ENCODE measurements at regions not wholly inside any gene's neighbourhood (a gene's known extent, or its start where the extent isn't known, plus 50 kb on each side); places are given as distances from the start of the nearest gene placed in this dataset.

DNA sequence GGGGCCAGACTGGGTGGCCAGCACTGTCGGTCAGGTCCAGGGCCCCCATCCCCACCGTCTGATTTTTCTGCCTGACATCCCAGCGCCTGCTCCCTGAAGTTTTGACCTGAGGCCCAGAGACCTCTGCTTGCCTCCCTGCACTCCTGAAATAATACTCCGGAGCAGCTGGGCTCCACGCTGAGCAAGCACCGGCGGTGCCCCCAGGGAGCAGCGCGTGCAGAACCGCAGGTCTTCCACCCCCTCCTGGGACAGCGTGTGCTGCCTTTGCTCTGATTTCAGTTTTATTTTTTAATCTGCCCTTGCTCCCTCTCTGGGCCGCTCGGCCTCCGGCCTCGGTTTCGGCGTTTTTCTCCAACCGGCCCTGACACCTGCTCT is 132.4 kb upstream of the GSE1 start:
- no peaks in the 10 kb centered on the region for H3K9me2 ChIP-seq
- H3K4me3 ChIP-seq (ENCODE audit: low read depth in 2 of 2, low read length in 1 of 2): no peak overlapping the region
- H3K36me3 ChIP-seq (replicated peaks in 1 of 2; ENCODE audit: control insufficient read depth in 1 of 2, insufficient read depth in 2 of 2, low read length in 1 of 2): no peaks in the 10 kb centered on the region
- H3K27me3 ChIP-seq (ENCODE audit: insufficient read depth): no peaks in the 10 kb centered on the region
- no peaks in the 10 kb centered on the region for H3F3A ChIP-seq (replicated peaks; ENCODE audit: insufficient read depth)
- H3K9ac ChIP-seq: no peak overlapping the region
- TF ChIP-seq FOSL2 (IDR thresholded peaks at IDR 0.05; ENCODE audit: borderline replicate concordance, low read depth): no peak
- no peak for TF ChIP-seq FOXM1 (IDR thresholded peaks at IDR 0.05; ENCODE audit: low read depth)
- no peak for TF ChIP-seq FOXJ3 (CRISPR knock-in tag; IDR thresholded peaks at IDR 0.05)
- peaks cover 8% of the 10 kb centered on the region; the same call in 1 of the 2 replicates for H4K20me1 ChIP-seq (ENCODE audit: insufficient read depth)
- no peak overlapping the region for H3K4me2 ChIP-seq
- ChIA-PET CTCF (no interaction called here), POLR2A (no interaction called here)
- H3K79me2 ChIP-seq (ENCODE audit: insufficient read depth): no peaks in the 10 kb centered on the region
- H2AFZ ChIP-seq (ENCODE audit: low read depth): no peak overlapping the region
- DNase-seq: no peak
- H3K27ac ChIP-seq (ENCODE audit: low read depth in 2 of 2, low read length in 1 of 2): no peak overlapping the region
- 88% methylated on average over 17 of the region's 18 CpGs for WGBS (ENCODE audit: low lambda C conversion rate)
- H3K9me3 ChIP-seq: no peaks in the 10 kb centered on the region
- peaks cover 0 to 6% of the 10 kb centered on the region in 2 experiments; a peak in 1 of 4 replicates for H3K4me1 ChIP-seq (ENCODE audit: control insufficient read depth in 1 of 2, insufficient read depth in 2 of 2, low read depth in 1 of 2, low read length in 1 of 2)

DNA sequence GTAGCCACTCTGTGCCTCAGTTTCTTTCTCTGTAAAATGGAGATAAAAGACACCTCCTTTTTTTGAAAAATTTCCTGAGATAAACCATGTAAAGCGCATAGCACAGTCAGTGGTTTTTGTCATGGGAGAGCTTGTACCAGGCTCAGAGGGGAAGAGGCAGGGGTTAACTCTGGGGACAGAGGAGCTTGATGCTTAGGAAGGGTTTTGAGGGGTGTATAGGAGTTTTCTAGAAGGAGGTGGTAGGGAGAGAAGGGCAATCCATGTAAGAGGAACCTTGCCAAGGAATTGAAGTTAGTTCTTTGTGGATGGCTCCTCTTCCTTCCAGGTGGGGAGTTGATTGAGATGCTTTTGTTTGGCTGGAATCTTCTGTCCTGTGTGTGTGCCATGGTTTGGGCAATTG is 131.9 kb upstream of the GSE1 start:
- WGBS (ENCODE audit: low lambda C conversion rate): 95% methylated on average over 1 of the region's 1 CpG
- Histone ChIP-seq H3K9me3 (no peaks in the 10 kb centered on the region), H3K4me2 (no peak overlapping the region), H3K27me3 (ENCODE audit: insufficient read depth) (no peaks in the 10 kb centered on the region), H3F3A (replicated peaks; ENCODE audit: insufficient read depth) (no peaks in the 10 kb centered on the region), H3K9ac (no peak overlapping the region), H3K9me2 (no peaks in the 10 kb centered on the region), H3K36me3 (replicated peaks in 1 of 2; ENCODE audit: control insufficient read depth in 1 of 2, insufficient read depth in 2 of 2, low read length in 1 of 2) (no peaks in the 10 kb centered on the region), H4K20me1 (ENCODE audit: insufficient read depth) (peaks cover 8% of the 10 kb centered on the region; the same call in 1 of the 2 replicates), H3K27ac (ENCODE audit: low read depth in 2 of 2, low read length in 1 of 2) (no peak overlapping the region), H3K4me3 (ENCODE audit: low read depth in 2 of 2, low read length in 1 of 2) (no peak overlapping the region), H2AFZ (ENCODE audit: low read depth) (no peak overlapping the region), H3K4me1 (ENCODE audit: control insufficient read depth in 1 of 2, insufficient read depth in 2 of 2, low read depth in 1 of 2, low read length in 1 of 2) (peaks cover 0 to 1% of the 10 kb centered on the region in 2 experiments; a peak in 1 of 4 replicates), H3K79me2 (ENCODE audit: insufficient read depth) (no peaks in the 10 kb centered on the region)
- ChIA-PET CTCF (no interaction called here), POLR2A (no interaction called here)
- DNase-seq: no peak
- TF ChIP-seq USF1 (IDR thresholded peaks at IDR 0.05; ENCODE audit: borderline replicate concordance, low read depth): no peak
- no peak for TF ChIP-seq ELF1 (IDR thresholded peaks at IDR 0.05)
- TF ChIP-seq YY1 (IDR thresholded peaks at IDR 0.05; ENCODE audit: low read depth): no peak
- no peak for TF ChIP-seq MEF2A (IDR thresholded peaks at IDR 0.05; ENCODE audit: borderline replicate concordance, low read depth)
- no peak for TF ChIP-seq NFIC (IDR thresholded peaks at IDR 0.05; ENCODE audit: borderline replicate concordance)
- no peak for TF ChIP-seq RXRA (IDR thresholded peaks at IDR 0.05; ENCODE audit: borderline replicate concordance, low read depth)
- TF ChIP-seq, protein P1, sequence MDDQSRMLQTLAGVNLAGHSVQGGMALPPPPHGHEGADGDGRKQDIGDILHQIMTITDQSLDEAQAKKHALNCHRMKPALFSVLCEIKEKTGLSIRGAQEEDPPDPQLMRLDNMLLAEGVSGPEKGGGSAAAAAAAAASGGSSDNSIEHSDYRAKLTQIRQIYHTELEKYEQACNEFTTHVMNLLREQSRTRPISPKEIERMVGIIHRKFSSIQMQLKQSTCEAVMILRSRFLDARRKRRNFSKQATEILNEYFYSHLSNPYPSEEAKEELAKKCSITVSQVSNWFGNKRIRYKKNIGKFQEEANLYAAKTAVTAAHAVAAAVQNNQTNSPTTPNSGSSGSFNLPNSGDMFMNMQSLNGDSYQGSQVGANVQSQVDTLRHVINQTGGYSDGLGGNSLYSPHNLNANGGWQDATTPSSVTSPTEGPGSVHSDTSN (IDR thresholded peaks at IDR 0.05): no peak
- TF ChIP-seq RCOR1 (IDR thresholded peaks at IDR 0.05; ENCODE audit: low read length): no peak
- no peak for TF ChIP-seq EP300 (IDR thresholded peaks at IDR 0.05; ENCODE audit: borderline replicate concordance in 1 of 2, low read depth in 1 of 2, low read length in 1 of 2)
- TF ChIP-seq TAF1 (IDR thresholded peaks at IDR 0.05; ENCODE audit: borderline replicate concordance, low read depth, low read length): no peak
- TF ChIP-seq POLR2AphosphoS5 (IDR thresholded peaks at IDR 0.05; ENCODE audit: low read depth, low read length): no peak
- TF ChIP-seq SMC3 (IDR thresholded peaks at IDR 0.05; ENCODE audit: low read depth, low read length): no peak
- TF ChIP-seq GATA2 (CRISPR knock-in tag; IDR thresholded peaks at IDR 0.05): no peak
- TF ChIP-seq, protein P2, sequence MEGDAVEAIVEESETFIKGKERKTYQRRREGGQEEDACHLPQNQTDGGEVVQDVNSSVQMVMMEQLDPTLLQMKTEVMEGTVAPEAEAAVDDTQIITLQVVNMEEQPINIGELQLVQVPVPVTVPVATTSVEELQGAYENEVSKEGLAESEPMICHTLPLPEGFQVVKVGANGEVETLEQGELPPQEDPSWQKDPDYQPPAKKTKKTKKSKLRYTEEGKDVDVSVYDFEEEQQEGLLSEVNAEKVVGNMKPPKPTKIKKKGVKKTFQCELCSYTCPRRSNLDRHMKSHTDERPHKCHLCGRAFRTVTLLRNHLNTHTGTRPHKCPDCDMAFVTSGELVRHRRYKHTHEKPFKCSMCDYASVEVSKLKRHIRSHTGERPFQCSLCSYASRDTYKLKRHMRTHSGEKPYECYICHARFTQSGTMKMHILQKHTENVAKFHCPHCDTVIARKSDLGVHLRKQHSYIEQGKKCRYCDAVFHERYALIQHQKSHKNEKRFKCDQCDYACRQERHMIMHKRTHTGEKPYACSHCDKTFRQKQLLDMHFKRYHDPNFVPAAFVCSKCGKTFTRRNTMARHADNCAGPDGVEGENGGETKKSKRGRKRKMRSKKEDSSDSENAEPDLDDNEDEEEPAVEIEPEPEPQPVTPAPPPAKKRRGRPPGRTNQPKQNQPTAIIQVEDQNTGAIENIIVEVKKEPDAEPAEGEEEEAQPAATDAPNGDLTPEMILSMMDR (IDR thresholded peaks at IDR 0.05): no peak
- TF ChIP-seq, protein P3, sequence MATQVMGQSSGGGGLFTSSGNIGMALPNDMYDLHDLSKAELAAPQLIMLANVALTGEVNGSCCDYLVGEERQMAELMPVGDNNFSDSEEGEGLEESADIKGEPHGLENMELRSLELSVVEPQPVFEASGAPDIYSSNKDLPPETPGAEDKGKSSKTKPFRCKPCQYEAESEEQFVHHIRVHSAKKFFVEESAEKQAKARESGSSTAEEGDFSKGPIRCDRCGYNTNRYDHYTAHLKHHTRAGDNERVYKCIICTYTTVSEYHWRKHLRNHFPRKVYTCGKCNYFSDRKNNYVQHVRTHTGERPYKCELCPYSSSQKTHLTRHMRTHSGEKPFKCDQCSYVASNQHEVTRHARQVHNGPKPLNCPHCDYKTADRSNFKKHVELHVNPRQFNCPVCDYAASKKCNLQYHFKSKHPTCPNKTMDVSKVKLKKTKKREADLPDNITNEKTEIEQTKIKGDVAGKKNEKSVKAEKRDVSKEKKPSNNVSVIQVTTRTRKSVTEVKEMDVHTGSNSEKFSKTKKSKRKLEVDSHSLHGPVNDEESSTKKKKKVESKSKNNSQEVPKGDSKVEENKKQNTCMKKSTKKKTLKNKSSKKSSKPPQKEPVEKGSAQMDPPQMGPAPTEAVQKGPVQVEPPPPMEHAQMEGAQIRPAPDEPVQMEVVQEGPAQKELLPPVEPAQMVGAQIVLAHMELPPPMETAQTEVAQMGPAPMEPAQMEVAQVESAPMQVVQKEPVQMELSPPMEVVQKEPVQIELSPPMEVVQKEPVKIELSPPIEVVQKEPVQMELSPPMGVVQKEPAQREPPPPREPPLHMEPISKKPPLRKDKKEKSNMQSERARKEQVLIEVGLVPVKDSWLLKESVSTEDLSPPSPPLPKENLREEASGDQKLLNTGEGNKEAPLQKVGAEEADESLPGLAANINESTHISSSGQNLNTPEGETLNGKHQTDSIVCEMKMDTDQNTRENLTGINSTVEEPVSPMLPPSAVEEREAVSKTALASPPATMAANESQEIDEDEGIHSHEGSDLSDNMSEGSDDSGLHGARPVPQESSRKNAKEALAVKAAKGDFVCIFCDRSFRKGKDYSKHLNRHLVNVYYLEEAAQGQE (IDR thresholded peaks at IDR 0.05; ENCODE audit: low read depth, low read length): no peak
- TF ChIP-seq MAX (IDR thresholded peaks at IDR 0.05; ENCODE audit: low read depth): no peak
- no peak for TF ChIP-seq RAD21 (IDR thresholded peaks at IDR 0.05; ENCODE audit: low read length)
- TF ChIP-seq GABPA (IDR thresholded peaks at IDR 0.05; ENCODE audit: low read depth): no peak
- no peak for TF ChIP-seq SIN3A (IDR thresholded peaks at IDR 0.05; ENCODE audit: borderline replicate concordance, low read depth, low read length)
